CD4-positive, alpha-beta T cell (primary cell): ENCODE measurements at regions not wholly inside any gene's neighbourhood (a gene's known extent, or its start where the extent isn't known, plus 50 kb on each side); places are given as distances from the start of the nearest gene placed in this dataset.
"Not testable (repeated sequence)": the region's sequence is repeated elsewhere in the genome, so short reads cannot be mapped to it uniquely, and the experiment has no call there.

ENCODE experiments used
- ATAC-seq: fragments of 200-7000 bp; cut with Tn5 transposase; one replicate; pipeline ENCODE4 v1.10.0; 2022; ENCODE audit warnings: mild to moderate bottlenecking; ENCODE audit not compliant: poor library complexity
- CTCF ChIA-PET: fragments of 350-600 bp; sonication (Branson Sonifier 250); formaldehyde crosslinking; loops from one replicate; lab custom pipeline; 2021; ENCODE audit warnings: antibody characterized with exemption, inconsistent platforms; lab: Charles Lee
- POLR2A ChIA-PET: fragments of 350-600 bp; sonication (Branson Sonifier 250); formaldehyde crosslinking; loops from one replicate; lab custom pipeline; 2021; ENCODE audit warnings: antibody characterized with exemption, inconsistent platforms; lab: Charles Lee
- DNase-seq, 14 experiments: peaks; one replicate each; pipeline ENCODE4 v3.0.0-alpha.2; 2013 to 2020; ENCODE audit warnings: mixed read lengths in 2 of 14
- H3K27ac ChIP-seq, 2 donors: one replicate each; pipeline versions ENCODE4 v1.5.1 to v1.7.0; 2013; ENCODE audit warnings: low read length in 2 of 2, low read depth in 1 of 2, mild to moderate bottlenecking in 1 of 2
- H3K27me3 ChIP-seq, 2 experiments: 1 replicate in 1 of 2; 2 replicates in 1 of 2; pipeline versions ENCODE4 v1.6.1 to v1.7.0; 2013; ENCODE audit warnings: low read length in 2 of 2, control low read depth in 1 of 2, mild to moderate bottlenecking in 1 of 2, moderate library complexity in 1 of 2; ENCODE audit not compliant: insufficient read depth in 2 of 2, control insufficient read depth in 1 of 2
- H3K36me3 ChIP-seq: one replicate; pipeline ENCODE4 v1.6.1; 2013; ENCODE audit warnings: low read length, control low read depth; ENCODE audit not compliant: insufficient read depth
- H3K4me1 ChIP-seq: one replicate; pipeline ENCODE4 v1.6.1; 2013; ENCODE audit warnings: low read length, control low read depth; ENCODE audit not compliant: insufficient read depth
- H3K4me3 ChIP-seq: one replicate; pipeline ENCODE4 v1.5.1; 2013; ENCODE audit warnings: mild to moderate bottlenecking, low read length, moderate library complexity
- H3K9me3 ChIP-seq, 2 experiments: 1 replicate in 1 of 2; 2 replicates in 1 of 2; pipeline versions ENCODE4 v1.6.1 to v1.7.0; 2013; ENCODE audit warnings: low read length in 2 of 2, mild to moderate bottlenecking in 2 of 2, control low read depth in 1 of 2, moderate library complexity in 1 of 2; ENCODE audit not compliant: control insufficient read depth in 1 of 2, insufficient read depth in 1 of 2
- H3K27ac Mint-ChIP-seq: one replicate; pipeline ENCODE4 v1.8.0; 2020; ENCODE audit warnings: mixed read lengths
- H3K27me3 Mint-ChIP-seq: one replicate; pipeline ENCODE4 v1.8.0; 2021; ENCODE audit warnings: mixed read lengths
- H3K36me3 Mint-ChIP-seq: one replicate; pipeline ENCODE4 v1.8.0; 2021; ENCODE audit warnings: low read depth, mixed read lengths
- H3K4me1 Mint-ChIP-seq: one replicate; pipeline ENCODE4 v1.8.0; 2021; ENCODE audit warnings: low read depth, mixed read lengths
- H3K4me3 Mint-ChIP-seq: one replicate; pipeline ENCODE4 v1.8.0; 2020; ENCODE audit warnings: mild to moderate bottlenecking, mixed read lengths
- H3K9me3 Mint-ChIP-seq: one replicate; pipeline ENCODE4 v1.8.0; 2020; ENCODE audit warnings: mixed read lengths
- CTCF ChIP-seq: fragments of 200-600 bp; IDR thresholded peaks from one replicate; pipeline ENCODE4 v1.8.0; 2022; ENCODE audit warnings: antibody characterized with exemption, mild to moderate bottlenecking
- intact Hi-C, 2 experiments: fragments of 100-400 bp; cut with DNase I in 1 of 2; cut with micrococcal nuclease in 1 of 2; formaldehyde crosslinking; loops; one replicate each; pipeline versions ENCODE4 v1.15.1 to v1.9.0; 2023 to 2025; cut with DNase I, micrococcal nuclease

GRCh38 chr18:33820517-33821371 lies 242.7 kb downstream of the ASXL3 start:
- no peak overlapping the region for H3K4me3 Mint-ChIP-seq
- no peaks in the 10 kb centered on the region for H3K27me3 Mint-ChIP-seq
- intact Hi-C loops = no loop called here
- ATAC-seq = no peak
- no peak overlapping the region for H3K27ac Mint-ChIP-seq
- Histone ChIP-seq H3K27ac (no peak overlapping the region), H3K9me3 (peaks cover 0 to 4% of the 10 kb centered on the region in 2 experiments), H3K4me3 (no peak overlapping the region), H3K36me3 (no peaks in the 10 kb centered on the region), H3K27me3 (no peaks in the 10 kb centered on the region), H3K4me1 (no peaks in the 10 kb centered on the region)
- ChIA-PET CTCF (no interaction called here), POLR2A (no interaction called here)
- no peak for TF ChIP-seq CTCF
- peaks cover 3% of the 10 kb centered on the region for H3K9me3 Mint-ChIP-seq
- DNase-seq = no peak
- H3K36me3 Mint-ChIP-seq = no peaks in the 10 kb centered on the region
- no peaks in the 10 kb centered on the region for H3K4me1 Mint-ChIP-seq

DNA sequence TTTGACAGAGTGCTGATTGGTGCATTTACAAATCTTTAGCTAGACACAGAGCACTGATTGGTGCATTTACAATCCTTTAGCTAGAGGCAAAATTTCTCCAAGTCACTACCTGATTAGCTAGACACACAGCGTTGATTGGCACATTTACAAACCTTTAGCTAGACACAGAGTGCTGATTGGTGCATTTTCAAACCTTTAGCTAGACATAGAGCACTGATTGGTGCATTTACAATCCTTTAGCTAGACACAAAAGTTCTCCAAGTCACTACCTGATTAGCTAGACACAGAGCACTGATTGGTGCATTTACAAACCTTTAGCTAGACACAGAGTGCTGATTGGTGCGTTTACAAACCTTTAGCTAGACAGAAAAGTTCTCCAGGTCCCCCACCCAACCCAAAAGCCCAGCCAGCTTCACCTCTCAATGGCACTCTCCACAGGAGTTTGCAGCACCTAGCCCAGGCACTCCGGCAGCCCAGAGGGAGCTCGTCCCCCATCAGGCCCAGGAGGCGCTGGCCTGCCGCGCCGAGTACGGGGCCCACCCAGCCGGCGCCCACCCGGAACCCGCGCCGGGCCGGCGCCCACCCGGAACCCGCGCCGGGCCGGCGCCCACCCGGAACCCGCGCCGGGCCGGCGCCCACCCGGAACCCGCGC lies 241.8 kb downstream of the ASXL3 start:
- ATAC-seq, H3K4me1 ChIP-seq, H3K4me3 Mint-ChIP-seq, H3K4me3 ChIP-seq, H3K9me3 ChIP-seq, H3K27me3 ChIP-seq, CTCF ChIA-PET, H3K36me3 ChIP-seq, H3K4me1 Mint-ChIP-seq, DNase-seq, H3K9me3 Mint-ChIP-seq, POLR2A ChIA-PET, H3K27me3 Mint-ChIP-seq, H3K27ac Mint-ChIP-seq, H3K27ac ChIP-seq, intact Hi-C loops, H3K36me3 Mint-ChIP-seq: not testable (repeated sequence)

GRCh38 chr18:33818145-33818544 lies 240.1 kb downstream of the ASXL3 start:
- Histone ChIP-seq H3K9me3 (peaks cover 0 to 4% of the 10 kb centered on the region in 2 experiments), H3K36me3 (no peaks in the 10 kb centered on the region), H3K4me1 (no peaks in the 10 kb centered on the region), H3K27ac (no peak overlapping the region), H3K4me3 (no peak overlapping the region), H3K27me3 (no peaks in the 10 kb centered on the region)
- CTCF ChIA-PET = no interaction called here
- no peaks in the 10 kb centered on the region for H3K4me1 Mint-ChIP-seq
- H3K27ac Mint-ChIP-seq = no peak overlapping the region
- no peak for DNase-seq
- POLR2A ChIA-PET = no interaction called here
- no peak for TF ChIP-seq CTCF
- no peak for ATAC-seq
- no peaks in the 10 kb centered on the region for H3K36me3 Mint-ChIP-seq
- H3K27me3 Mint-ChIP-seq = no peaks in the 10 kb centered on the region
- H3K4me3 Mint-ChIP-seq = no peak overlapping the region
- intact Hi-C loops = no loop called here
- H3K9me3 Mint-ChIP-seq = peaks cover 3% of the 10 kb centered on the region
